NCI-H446 (cell line): ENCODE measurements at regions not wholly inside any gene's neighbourhood (a gene's known extent, or its start where the extent isn't known, plus 50 kb on each side); places are given as distances from the start of the nearest gene placed in this dataset.
A peak's percentile ranks its signal among the peaks of the same experiment; 100 is the strongest.

Source experiments
- DNase-seq, 2 experiments: peaks; one replicate each; lab custom pipeline; 2025; lab: John Stamatoyannopoulos, UW

DNA sequence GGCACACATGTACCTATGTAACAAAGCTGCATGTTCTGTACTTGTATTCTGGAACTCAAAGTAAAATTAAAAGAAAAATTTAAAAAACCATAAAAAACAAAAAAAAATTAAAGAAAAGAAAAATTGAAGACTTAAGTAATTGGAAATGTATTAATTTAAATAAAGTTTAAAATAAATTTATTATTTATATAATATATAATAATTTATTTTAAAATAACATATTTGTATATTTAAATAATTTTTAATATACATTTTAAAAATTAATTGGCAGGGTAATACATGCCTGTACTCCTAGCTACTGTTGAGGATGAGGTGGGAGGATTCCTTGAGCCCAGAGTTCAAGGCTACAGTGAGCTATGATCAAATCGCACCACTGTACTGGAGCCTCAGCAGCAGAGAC is 1830.6 kb upstream of the CELF4 start:
- no peak for DNase-seq

DNA sequence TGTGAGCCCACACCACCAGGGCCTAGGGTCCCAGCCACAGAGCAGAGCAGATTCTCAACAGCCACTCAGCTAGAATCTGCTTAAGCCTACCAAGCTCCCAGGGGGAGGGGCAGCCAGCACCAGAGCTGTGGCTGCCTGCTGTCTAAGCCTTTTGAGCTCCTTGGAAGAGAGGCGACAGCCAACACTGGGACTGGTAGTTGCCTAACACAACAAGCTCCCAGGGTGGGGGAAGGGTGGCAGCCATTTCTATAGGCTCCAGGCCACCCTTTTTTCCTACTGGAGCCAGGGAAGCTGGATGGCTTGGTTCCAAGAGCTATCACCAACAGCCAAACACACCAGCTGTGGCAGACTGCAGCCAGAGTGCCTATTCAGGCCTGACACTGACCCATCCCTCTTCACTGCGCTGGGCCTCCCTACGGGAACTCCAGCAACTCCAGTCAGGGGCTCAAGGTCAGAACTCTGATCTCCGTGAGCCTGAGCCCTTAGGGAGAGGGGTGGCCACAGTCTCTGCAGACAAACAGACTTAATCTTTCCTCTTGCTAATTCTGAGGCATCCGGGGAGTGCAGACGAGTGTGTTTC is 1824.3 kb upstream of the CELF4 start:
- DNase-seq = peak; percentile 50 to 85

DNA sequence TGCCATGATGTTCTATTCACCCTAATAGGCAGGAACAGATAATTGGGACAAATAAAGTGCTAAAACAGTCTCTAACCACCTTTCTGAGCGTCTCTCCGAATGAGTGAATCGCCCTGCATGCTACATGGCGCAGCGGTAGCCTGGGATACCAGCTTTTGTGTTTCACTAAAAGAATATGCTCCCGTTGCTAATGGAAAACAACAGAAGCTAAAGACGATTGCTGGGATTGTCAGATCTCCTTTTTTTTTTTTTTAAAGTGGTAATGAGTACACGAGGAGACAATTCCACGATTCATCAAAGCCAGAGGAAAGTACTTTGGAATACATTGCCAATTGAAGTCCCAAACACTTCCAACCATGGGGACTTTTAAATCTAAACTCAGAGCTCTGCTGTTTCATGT is 1815.3 kb upstream of the CELF4 start:
- DNase-seq = no peak

DNA sequence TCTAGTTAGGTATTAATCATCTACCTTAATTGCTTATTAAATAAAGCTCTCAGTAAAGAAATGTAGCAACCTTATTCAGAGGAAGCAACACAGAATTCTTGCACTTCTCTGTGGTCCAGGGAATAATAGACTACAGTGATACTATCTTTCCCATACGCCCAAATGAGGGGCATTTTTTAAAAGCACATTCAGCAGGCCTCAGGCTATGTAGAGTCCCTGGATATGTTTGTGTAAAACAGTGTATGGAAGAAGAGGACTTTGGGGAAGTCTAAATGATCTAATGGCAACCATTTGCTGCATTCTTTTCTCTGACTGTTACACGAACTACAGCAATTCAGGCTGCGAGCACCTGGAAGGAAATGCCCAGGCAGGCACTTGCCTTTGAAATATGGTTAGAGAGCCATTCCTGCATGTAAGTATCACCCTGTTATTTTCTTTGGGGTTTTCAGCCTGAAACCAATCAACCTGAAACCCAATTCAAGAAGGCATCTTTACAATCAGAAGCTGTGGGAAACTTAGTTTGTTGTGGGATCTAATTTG is 1814.7 kb upstream of the CELF4 start:
- no peak for DNase-seq

DNA sequence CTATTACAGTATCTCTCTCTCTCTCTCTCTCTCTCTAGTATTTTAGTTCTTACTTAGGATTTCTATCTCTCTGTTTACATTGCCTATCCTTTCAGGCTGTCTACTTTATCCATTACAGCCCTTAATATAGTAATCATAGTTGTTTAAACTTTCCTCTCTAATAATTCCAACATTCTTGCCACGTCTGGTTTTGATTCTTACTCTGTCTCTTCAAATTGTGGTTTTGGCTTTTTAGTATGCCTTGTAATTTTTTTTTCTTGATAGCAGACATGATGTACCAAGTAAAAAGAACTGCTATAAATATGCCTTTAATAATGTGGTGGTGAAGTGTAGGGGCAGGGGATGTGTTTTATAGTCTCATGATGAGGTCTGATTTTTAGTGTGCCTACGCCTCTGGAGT is 1809.5 kb upstream of the CELF4 start:
- DNase-seq = no peak

DNA sequence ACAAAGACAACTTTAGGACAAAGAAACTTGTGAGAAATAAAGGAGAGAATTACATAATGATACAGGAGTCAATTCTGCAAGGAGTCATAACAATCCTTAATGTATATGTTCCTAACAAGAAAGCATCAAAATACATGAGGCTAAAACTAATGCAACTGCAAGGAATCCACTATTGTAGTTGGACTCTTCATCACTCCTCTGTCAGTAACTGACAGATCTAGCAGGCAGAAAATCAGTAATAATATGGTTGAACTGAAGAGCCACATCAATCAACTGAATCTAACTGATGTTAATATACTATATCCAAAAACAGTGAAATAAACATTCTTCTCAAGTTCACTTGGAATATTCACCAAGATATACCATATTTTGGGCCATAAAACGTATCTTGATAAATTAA is 1806.4 kb upstream of the CELF4 start:
- DNase-seq = no peak

DNA sequence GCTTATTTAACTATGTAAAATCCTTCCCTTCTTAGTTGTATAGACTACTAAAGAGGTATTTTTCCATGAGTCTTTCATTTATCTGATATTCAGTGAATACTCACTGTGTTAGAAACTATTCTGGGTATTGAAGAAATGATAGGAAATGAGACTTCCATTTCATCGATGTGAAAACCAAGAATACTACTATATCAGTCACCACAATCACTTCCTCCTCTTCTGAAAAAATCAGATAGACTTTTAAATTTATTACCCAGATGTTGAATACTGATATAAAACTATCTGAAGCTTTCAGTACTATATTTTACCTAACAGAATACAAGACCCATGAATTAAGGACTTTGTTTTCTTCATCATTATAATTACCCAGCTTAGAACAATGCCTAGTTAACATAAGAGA is 1801.1 kb upstream of the CELF4 start:
- no peak for DNase-seq

DNA sequence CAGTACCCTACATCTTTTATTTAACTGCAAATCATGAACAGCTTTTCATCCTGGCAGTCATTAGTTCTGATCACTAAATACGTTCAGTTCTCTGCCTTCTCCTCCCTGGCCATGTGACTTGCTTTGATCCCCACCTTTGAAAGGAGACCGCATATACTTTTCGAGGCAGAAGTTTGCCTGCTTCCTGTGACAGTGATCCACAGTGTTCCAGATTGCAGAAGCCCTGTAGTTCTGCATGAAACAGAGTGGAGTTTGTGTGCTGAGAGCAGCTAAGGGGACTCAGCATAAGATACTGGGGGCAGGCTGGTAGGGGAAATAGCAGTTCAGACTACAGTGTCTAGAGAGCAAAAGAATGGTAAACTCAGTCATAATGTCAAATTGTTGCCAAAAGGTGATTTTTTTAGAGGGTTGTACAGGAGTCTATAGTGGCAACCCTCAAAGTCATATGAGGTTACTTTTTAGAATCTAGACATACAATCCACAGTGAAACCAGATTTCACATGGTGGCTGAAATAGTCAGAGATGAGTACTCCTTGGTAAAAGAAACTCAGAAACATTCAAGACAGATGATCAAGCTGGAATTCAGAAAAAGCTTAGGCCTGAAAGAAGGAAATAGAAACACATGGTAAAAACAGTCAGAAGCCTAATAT is 1800.4 kb upstream of the CELF4 start:
- DNase-seq = no peak

DNA sequence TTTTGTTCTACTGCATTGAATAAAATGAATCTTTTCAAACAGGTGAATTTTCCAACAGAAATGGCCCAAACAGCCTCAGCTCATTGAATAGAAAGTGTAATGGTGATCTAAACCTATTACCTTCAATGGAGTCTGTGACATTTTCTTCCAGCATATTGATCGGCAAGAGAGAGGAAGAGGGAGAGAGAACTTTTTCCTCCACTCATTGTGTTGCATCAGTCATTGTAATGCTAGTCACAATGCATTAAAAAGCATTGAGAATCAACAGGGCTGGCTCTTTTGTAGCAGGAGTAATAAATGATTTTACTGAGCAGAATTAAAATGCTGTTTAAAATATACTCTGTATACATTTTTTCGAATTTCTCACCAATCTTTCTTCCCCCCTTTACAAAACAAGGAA is 1794.5 kb upstream of the CELF4 start:
- DNase-seq = no peak

DNA sequence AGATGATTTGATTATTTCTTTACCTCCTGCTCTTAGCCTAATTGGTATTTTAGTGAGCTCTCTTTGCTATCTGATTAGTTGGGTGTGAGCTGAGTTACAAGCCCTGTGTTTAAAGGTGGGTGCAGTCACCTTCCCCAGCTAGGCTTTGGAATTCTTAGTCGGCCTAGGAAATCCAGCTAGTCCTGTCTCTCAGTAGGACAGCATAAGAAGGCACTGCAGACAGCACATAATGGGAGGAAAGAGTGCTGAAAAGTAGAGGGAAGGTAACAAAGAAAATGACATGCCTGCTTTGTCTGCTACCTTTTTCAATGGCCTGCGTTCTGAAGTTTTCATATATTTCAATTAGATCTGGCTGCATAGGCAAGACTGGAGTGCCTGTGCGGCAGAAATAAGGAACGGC is 1794.0 kb upstream of the CELF4 start:
- no peak for DNase-seq

DNA sequence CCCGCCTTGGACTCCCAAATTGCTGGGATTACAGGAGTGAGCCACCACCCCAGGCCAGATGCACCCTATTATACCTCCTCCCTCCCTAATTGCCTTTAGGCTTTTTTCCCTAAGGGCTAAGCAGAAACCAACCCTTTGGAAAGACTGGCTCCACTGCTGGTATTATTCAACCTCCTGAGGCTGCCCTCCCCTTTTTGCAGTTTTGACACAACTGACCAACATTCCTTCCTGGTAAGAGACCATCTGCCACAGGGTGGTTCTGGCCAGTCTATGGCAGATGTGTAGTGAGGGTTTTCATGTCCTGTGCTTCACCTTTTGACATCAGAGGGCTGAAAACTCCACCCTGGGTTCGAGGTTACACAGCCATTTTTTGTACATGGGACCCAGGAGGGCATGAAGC is 1785.3 kb upstream of the CELF4 start:
- no peak for DNase-seq

DNA sequence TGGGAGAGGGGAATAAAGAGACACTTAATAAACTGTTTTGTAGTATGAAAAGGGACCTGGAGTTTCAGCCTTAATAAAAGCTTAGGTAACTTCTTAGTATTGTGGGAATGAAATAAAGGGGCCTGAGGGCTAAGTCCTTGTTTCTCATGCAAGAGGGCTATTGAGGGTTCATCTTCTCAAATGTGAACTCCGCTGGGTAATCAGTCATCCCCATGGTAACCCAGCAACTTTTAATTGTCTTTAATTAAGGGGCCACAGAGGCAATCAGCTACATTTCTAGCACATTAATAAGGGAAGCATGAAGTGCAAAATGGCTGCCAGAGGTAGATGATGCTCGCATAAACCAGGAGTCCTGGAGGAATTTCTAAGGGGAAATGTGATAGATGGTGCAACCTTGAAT is 1784.2 kb upstream of the CELF4 start:
- DNase-seq = no peak

DNA sequence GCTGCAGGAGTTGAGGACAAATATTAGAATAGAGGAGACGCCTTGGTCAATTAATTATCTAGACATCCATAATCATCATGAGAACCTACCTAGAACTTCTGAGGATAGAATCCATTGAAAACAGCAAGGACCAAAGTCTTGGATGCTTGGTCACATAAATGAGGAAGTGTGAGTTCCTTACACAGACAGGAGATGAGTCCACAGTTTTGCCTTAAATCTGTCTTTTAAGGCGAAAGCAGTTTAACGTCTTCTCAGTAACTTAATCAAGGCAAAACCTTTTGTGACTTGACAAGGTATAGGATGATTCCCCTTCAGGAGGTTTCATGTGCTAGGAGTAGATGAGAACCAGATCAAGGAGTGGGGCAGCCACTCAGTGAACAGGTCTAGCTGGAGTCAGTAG is 1783.2 kb upstream of the CELF4 start:
- DNase-seq = no peak

DNA sequence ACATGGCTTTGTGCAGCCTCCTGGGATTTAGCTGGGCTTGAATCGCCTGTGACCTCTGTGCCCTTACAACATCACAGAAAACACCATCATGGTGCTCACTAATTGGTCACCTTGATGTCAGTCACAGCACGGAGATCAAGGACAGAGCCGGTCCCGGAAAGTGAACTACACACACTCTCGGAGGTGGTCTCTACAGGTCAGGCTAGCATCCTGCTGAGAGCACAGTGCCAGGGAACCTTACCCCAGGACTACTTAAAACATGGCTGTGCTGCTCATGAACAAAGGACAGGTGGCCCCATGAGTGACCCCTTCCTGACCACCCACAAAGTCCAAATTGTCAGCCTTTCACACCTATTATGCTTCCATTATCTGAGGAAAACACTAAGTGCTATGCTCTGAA is 1782.1 kb upstream of the CELF4 start:
- no peak for DNase-seq

DNA sequence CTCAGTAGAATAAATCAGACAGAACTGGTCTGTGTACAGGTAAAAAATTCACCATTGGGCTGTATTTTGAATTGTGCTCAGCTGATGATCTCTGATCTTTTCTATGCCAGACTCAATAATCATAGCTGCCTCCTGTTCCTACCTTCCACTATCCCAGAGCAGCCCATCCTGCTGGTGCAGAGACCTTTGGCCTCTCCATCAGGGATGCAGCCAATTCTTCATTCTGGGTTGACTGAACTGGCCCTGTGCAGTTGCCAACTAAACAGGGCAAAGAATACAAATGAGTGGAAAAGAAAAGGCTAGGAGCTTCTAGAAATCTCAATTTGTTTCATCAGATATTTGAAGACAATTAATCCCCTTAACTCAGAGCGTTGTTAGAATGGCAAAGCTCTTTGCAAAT is 1781.3 kb upstream of the CELF4 start:
- DNase-seq = no peak

DNA sequence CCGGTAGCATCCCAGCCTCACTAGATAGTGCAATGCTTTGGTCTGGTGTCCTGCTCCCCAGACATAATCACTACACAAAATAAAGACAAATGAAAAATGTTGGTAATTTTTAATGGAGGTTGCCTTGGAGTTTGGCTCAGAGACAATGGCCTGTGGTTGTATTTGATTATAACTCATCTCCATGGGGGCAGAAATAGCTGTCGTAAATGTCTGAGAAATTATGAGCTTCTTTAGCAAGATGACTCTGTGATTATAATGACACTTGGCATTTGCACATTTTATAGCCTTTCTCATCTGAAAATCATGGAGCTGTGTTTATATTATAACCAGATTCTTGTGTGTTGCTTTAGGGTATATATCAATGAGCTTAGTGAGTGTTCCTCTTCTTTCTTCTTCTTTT is 1779.7 kb upstream of the CELF4 start:
- DNase-seq = no peak

DNA sequence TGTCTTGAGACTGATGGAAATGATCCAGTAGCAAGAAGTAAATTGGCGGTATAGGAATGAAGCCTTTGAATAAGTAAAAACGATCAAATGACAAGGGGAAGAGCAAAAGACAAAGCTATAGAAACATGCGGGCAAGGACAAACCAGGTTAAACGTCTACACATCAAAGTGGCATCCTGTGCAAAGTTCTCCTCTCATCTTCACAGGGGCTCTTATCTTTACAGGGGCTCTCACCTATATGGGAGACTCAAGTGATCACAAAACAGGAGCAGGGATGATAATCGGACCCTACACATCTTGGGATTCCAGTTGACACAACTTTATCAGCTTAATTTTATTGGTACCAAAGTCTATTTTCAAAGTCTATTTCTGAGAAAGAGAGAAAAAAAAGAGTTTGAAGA is 1778.9 kb upstream of the CELF4 start:
- DNase-seq = no peak

DNA sequence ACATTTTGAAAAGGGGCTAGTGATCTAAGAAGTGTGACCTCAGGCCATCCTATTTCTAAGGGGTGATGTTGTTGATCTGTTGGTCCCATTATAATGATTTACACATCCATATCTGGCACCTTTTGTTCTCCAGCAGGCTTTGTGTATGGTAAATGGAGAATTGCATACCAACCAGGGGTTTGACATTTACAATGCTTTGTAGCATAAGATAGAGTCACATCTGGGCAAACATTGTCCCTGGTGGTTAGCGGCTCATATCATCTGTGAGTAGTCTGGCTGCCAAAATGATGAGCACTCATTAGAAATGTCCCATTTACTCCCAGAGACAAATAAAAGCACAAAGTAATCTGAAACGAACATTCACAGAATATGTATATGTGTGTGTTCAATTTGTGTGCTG is 1775.5 kb upstream of the CELF4 start:
- DNase-seq = no peak

DNA sequence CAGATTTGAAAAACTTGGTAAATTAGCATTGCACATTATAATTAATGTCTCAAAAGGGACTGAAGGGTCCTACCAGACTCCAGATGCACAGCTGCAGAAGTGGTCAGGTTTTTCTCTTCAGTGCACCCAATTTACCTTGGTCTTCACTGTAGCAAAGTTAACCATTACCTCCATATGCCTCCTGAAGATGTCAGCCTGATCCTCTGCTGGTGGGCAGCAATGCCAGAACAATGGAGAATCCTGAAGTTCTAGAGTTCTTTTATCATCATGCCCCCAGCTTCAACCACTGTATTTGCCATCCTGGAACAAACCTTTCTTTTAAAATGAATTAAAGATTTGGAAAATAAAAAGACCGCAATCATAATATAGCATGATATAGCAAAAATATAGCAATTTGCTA is 1774.8 kb upstream of the CELF4 start:
- no peak for DNase-seq

DNA sequence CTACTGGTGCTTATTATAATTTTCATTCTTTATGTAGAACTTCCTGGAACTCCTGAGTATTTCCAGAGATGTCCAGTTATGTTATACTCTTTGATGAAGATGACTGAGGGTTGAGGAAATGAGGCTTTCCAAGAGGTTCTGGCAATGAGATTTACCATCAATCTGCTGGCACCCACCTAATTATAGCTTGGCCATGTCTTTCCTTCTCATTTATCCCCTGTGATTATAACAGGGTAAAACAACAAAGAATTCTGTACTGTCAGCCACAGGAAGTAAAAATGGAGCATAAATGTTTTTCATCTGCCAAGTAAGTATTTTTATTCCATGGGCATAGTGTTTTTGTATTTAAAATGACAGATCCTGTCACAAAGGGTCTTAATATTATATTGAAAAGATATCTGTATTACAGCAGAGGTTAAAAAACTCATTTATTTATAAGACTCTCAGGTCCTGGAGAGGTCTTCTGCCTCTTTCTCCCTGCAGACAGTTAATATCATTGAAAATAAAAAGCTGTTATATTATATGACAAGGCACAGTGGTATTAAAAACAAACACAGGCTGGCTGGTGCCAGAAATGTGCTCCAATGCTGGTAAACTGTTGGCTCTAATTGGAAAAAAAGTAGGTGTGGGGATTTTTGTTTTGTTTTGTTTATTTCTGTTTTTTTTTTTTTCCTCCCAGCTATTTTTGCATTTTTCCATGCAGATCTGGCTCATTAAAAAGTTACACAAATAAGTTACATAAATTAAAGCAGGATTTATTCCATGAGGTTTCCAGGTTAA is 1764.1 kb upstream of the CELF4 start:
- DNase-seq = no peak

DNA sequence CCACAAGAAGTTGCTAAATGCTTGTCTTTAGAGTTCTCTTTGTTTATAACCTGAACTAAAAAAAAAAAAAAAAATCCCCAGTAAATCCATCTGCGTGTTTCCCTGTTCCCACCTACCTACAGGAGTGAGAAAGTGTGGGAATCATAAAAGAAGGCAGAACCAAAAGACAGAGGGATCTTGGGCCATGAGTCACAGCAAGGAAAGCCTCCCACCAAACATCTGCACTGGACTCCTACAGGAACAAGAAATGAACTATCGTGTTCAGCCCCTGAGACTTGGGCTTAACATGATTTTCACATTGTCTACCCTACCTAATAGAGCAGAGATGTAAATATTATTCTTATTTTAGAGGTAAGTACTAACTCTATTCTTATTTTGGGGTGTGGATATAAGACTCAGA is 1761.2 kb upstream of the CELF4 start:
- no peak for DNase-seq

DNA sequence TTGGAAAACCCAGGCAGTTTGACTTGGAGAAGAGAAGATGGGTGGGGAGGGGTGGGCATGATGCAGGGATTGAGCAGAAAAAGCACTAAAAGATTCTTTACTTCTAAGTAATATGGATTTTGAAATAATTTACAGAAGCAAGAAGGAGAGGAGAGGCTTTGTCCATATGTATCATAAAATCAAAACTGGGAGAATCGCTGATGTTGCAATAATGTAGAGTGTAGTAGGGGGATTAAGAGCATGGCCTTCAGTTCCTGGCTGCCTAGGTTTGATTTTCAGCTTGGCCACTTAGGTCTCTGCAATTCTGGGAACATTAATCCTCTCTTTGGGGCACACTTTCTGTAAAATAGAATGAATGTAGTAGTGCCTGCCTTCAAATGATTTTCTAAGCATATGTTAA is 1760.4 kb upstream of the CELF4 start:
- no peak for DNase-seq

DNA sequence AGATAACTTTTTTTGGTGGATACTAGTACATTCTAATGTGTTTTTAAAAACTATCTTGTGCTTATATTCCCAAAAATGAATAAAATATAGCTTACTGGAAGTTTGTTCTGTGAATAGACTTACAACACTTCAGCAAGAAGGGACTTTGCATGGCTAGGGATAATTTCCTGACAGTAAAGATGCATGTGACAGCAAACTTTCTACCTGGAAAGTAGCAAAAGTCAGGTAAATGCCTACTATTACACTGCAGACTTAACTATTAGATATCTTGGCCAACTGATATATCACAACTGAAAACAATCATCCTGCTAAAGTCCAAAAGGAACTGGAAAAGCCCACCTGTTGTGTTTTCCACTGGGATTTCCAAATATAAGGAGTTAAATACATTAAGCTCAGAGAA is 1753.5 kb upstream of the CELF4 start:
- DNase-seq = no peak
